BJ (cell line): ENCODE measurements at regions not wholly inside any gene's neighbourhood (a gene's known extent, or its start where the extent isn't known, plus 50 kb on each side); places are given as distances from the start of the nearest gene placed in this dataset.

Source experiments
- CTCF ChIA-PET: fragments of 350-600 bp; formaldehyde crosslinking; extraction: SDS; loops from one replicate; lab custom pipeline; 2021; ENCODE audit warnings: antibody characterized with exemption, inconsistent platforms; lab: Yijun Ruan, JAX
- POLR2A ChIA-PET: fragments of 300-600 bp; sonication (Branson Sonifier 250); formaldehyde crosslinking; extraction: SDS; loops from one replicate; lab custom pipeline; 2021; ENCODE audit warnings: antibody characterized with exemption; lab: Charles Lee
- DNase-seq: peaks from one replicate; pipeline ENCODE4 v3.0.0-alpha.2; 2011; ENCODE audit warnings: low read depth
- H3K27me3 ChIP-seq: 2 replicates; pipeline ENCODE4 v1.6.0; 2011; ENCODE audit warnings: low read length; ENCODE audit not compliant: control insufficient read depth, insufficient read depth
- H3K36me3 ChIP-seq: 2 replicates; pipeline ENCODE4 v1.5.1; 2011; ENCODE audit warnings: low read length; ENCODE audit not compliant: control insufficient read depth, insufficient read depth
- H3K4me3 ChIP-seq: 2 replicates; pipeline ENCODE4 v1.5.1; 2011; ENCODE audit warnings: low read depth, mild to moderate bottlenecking, control low read depth, low read length
- CTCF ChIP-seq: IDR thresholded peaks from 2 replicates; pipeline ENCODE4 v1.5.1; 2011; ENCODE audit warnings: low read depth, mild to moderate bottlenecking, control low read depth, inconsistent platforms, low read length, moderate library complexity; ENCODE audit not compliant: insufficient read depth

- no peak for DNase-seq
- ChIA-PET POLR2A (no interaction called here), CTCF (no interaction called here)
- Histone ChIP-seq H3K27me3 (no peaks in the 10 kb centered on the region), H3K36me3 (no peaks in the 10 kb centered on the region), H3K4me3 (no peak overlapping the region)
- no peak for TF ChIP-seq CTCF
Observed at GRCh38 chr6:40195428-40196134, 261.3 kb upstream of the MOCS1 start.

- CTCF ChIA-PET = no interaction called here
- no peak for DNase-seq
- POLR2A ChIA-PET = no interaction called here
- Histone ChIP-seq H3K4me3 (no peak overlapping the region), H3K27me3 (no peaks in the 10 kb centered on the region), H3K36me3 (no peaks in the 10 kb centered on the region)
- TF ChIP-seq CTCF = no peak
Observed at GRCh38 chr6:40194447-40195170, 260.3 kb upstream of the MOCS1 start.

GRCh38 chr6:40192516-40192915 lies 258.3 kb upstream of the MOCS1 start:
- H3K27me3 ChIP-seq = no peaks in the 10 kb centered on the region
- no peak for TF ChIP-seq CTCF
- H3K36me3 ChIP-seq = no peaks in the 10 kb centered on the region

GRCh38 chr6:40188931-40189330 lies 254.7 kb upstream of the MOCS1 start:
- no peak for DNase-seq
- H3K27me3 ChIP-seq = no peaks in the 10 kb centered on the region
- ChIA-PET POLR2A (no interaction called here), CTCF (no interaction called here)
- TF ChIP-seq CTCF = no peak
- H3K4me3 ChIP-seq = no peak overlapping the region
- no peaks in the 10 kb centered on the region for H3K36me3 ChIP-seq

More at GRCh38 chr6:40192516-40192915, 258.3 kb upstream of the MOCS1 start:
- H3K4me3 ChIP-seq = no peak overlapping the region
- CTCF ChIA-PET = no interaction called here
- POLR2A ChIA-PET = no interaction called here
- no peak for DNase-seq

- ChIA-PET CTCF (no interaction called here), POLR2A (no interaction called here)
- TF ChIP-seq CTCF = no peak
- Histone ChIP-seq H3K27me3 (no peaks in the 10 kb centered on the region), H3K4me3 (no peak overlapping the region), H3K36me3 (no peaks in the 10 kb centered on the region)
- DNase-seq = no peak
Observed at GRCh38 chr6:40187535-40188144, 253.4 kb upstream of the MOCS1 start.
